IPS DF 6.9 (cell line): ENCODE measurements at regions not wholly inside any gene's neighbourhood (a gene's known extent, or its start where the extent isn't known, plus 50 kb on each side); places are given as distances from the start of the nearest gene placed in this dataset.

Experiments
- DNase-seq: peaks from one replicate; pipeline ENCODE4 v3.0.0-alpha.2; 2013; ENCODE audit warnings: low read depth, low spot score
- H3K27ac ChIP-seq: one replicate; pipeline ENCODE4 v1.5.1; 2013; ENCODE audit warnings: low read length, control low read depth
- H3K27me3 ChIP-seq: 2 replicates; pipeline ENCODE4 v1.6.1; 2013; ENCODE audit warnings: mild to moderate bottlenecking, low read length; ENCODE audit not compliant: control insufficient read depth, insufficient read depth
- H3K36me3 ChIP-seq: 2 replicates; pipeline ENCODE4 v1.6.1; 2013; ENCODE audit warnings: low read length; ENCODE audit not compliant: control insufficient read depth, insufficient read depth
- H3K4me1 ChIP-seq: 2 replicates; pipeline ENCODE4 v1.6.1; 2013; ENCODE audit warnings: low read length; ENCODE audit not compliant: control insufficient read depth, insufficient read depth
- H3K4me3 ChIP-seq: 2 replicates; pipeline ENCODE4 v1.5.1; 2013; ENCODE audit warnings: mild to moderate bottlenecking, low read length
- H3K9me3 ChIP-seq: 2 replicates; pipeline ENCODE4 v1.6.1; 2013; ENCODE audit warnings: low read length, inconsistent platforms; ENCODE audit not compliant: control insufficient read depth, insufficient read depth
- WGBS: extraction: QIAGEN DNeasy Blood & Tissue Kit; methylation state at CpG from one replicate; pipeline ENCODE4 v1.1.7; 2013; ENCODE audit warnings: mixed read lengths, missing lambda C conversion rate; ENCODE audit not compliant: insufficient read length, insufficient coverage; 5-methylcytosine and 5-hydroxymethylcytosine counted together

- no peak overlapping the region for H3K27ac ChIP-seq
- WGBS, result no CpG with 5 or more reads among the region's 2 CpGs
- no peaks in the 10 kb centered on the region for H3K36me3 ChIP-seq
- no peaks in the 10 kb centered on the region for H3K4me1 ChIP-seq
- no peaks in the 10 kb centered on the region for H3K27me3 ChIP-seq
- no peak overlapping the region for H3K4me3 ChIP-seq
- no peaks in the 10 kb centered on the region for H3K9me3 ChIP-seq
- no peak for DNase-seq
Measured at GRCh38 chr11:15780837-15781236, 575.5 kb downstream of the SOX6 start.

- Histone ChIP-seq H3K4me3 (no peak overlapping the region), H3K9me3 (no peaks in the 10 kb centered on the region), H3K4me1 (no peaks in the 10 kb centered on the region), H3K36me3 (no peaks in the 10 kb centered on the region), H3K27me3 (no peaks in the 10 kb centered on the region), H3K27ac (no peak overlapping the region)
- DNase-seq, result no peak
- no CpG with 5 or more reads among the region's 4 CpGs for WGBS
Measured at GRCh38 chr11:15783619-15784018, 572.7 kb downstream of the SOX6 start.

DNA sequence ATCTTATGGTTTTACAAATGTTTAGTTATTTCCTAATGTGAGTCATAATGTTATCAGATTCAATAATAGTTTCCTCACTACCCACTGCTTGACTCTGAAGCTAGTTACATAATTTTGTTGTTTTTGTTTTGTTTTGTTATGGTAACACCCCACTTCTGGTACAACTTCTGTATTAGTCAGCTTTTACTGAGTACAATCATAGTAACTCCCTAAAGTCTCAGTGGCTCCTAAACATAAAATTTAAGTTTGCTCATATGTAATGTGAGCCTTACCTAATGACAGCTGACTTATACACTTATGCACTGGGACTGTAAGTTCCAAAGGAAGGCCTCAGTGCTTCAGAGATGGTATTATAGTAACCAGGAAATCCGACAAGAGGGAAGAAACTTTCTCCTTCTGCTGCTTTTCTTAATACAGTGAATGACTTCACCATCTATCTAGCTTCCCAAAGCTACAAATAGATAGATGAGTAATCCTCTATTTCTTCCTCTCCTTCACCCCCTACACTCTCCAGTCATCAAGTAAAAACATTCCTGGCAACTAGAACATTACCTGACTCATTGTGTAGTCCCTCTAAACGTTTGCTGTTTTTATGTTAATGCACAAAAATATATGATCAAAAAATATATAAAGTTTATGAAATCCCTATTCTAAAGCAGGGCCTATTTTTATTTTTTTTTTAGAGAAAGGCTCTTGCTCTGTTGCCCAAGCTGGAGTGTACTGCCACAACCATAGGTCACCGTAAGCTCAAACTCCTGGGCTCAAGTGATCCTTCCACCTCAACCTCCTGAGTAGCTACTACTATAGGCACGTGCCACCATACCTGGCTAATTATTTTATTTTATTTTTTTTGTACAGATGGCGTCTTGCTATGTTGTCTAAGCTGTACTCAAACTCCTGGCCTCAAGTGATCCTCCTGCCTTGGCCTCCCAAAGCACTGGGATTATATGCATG lies 563.0 kb downstream of the SOX6 start:
- WGBS, result no CpG with 5 or more reads among the region's 5 CpGs
- DNase-seq, result no peak
- no peaks in the 10 kb centered on the region for H3K36me3 ChIP-seq
- no peak overlapping the region for H3K4me3 ChIP-seq
- H3K9me3 ChIP-seq, result no peaks in the 10 kb centered on the region
- no peaks in the 10 kb centered on the region for H3K27me3 ChIP-seq
- H3K27ac ChIP-seq, result no peak overlapping the region
- H3K4me1 ChIP-seq, result no peaks in the 10 kb centered on the region

DNA sequence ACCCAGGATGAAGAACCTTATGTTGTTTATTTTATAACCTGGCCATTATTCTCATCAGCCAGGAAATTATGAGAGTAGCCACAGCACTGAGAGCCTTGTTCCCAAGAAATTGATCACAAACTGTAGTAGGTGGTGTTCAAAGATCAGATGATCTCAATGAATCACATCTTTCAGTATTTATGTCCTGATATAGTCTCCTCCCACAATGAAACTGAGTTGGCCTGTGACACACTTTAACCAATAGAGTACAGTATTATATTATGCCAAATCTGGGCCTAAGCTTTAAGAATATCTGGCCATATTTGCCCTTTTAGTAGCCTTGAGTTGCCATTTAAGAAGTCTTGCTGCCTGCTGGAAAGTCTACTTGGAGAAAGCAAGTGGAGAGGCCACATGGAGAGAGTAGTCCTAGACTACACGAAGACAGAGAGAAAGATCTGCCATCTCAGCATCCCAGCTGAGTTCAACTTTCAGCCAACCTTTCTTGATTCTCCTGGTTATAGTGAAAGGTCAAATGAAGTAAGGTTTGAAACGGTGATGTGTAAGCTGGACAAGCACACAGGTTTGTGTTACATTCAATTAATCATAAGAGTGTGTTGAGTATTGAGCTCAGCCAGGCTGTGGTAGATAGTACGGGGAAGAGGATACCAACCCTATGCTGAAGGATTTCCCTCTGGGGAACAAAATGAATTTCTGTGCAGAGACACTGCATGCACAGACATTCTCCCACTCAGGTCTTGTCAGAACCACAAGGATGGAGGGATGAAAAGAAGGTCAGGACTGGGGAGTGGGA lies 561.8 kb downstream of the SOX6 start:
- H3K27ac ChIP-seq, result no peak overlapping the region
- no peak for DNase-seq
- no peaks in the 10 kb centered on the region for H3K27me3 ChIP-seq
- H3K9me3 ChIP-seq, result no peaks in the 10 kb centered on the region
- no CpG with 5 or more reads among the region's 3 CpGs for WGBS
- H3K4me3 ChIP-seq, result no peak overlapping the region
- H3K4me1 ChIP-seq, result no peaks in the 10 kb centered on the region
- no peaks in the 10 kb centered on the region for H3K36me3 ChIP-seq

- DNase-seq, result no peak
- no peaks in the 10 kb centered on the region for H3K36me3 ChIP-seq
- no peak overlapping the region for H3K27ac ChIP-seq
- H3K27me3 ChIP-seq, result no peaks in the 10 kb centered on the region
- no CpG with 5 or more reads among the region's 2 CpGs for WGBS
- H3K4me3 ChIP-seq, result no peak overlapping the region
- H3K9me3 ChIP-seq, result no peaks in the 10 kb centered on the region
- no peaks in the 10 kb centered on the region for H3K4me1 ChIP-seq
Measured at GRCh38 chr11:15795378-15795777, 561.0 kb downstream of the SOX6 start.

DNA sequence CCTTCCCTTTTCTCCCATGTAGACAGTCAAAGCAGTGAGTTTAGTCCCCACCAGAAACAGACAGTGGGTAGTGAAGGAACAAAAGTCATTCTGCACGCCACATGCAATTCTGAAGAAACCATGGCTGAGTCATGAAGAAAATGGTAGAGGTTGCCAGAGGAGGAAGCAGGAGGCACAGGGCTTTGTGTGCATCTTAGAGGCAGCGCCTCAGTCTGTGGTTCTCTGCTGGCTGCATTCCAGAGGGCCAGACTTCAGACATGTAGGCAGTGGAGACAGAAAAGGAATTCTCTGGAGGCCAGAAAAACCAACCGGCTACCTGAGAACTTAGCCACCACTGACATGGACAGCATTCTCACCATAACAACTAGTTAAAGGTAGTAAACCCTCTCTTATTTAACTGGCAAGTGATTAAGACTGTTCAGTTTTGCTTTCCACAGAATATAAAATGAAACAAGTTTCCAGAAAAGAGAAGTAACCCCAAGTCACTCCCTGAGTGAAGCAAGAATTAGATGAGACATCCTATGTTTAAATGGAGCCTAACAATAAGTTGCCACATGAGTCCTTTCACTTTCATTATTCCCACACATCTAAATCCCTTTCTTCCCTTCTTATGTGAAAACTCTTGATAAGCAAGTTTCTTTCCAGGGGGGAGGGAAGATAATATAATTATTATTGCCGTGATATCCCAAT lies 556.1 kb downstream of the SOX6 start:
- DNase-seq, result no peak
- no CpG with 5 or more reads among the region's 4 CpGs for WGBS
- H3K4me3 ChIP-seq, result no peak overlapping the region

GRCh38 chr11:15801126-15801525 lies 555.2 kb downstream of the SOX6 start:
- WGBS, result no CpG with 5 or more reads among the region's 3 CpGs
- Histone ChIP-seq H3K9me3 (no peaks in the 10 kb centered on the region), H3K27me3 (no peaks in the 10 kb centered on the region), H3K27ac (no peak overlapping the region), H3K4me3 (no peak overlapping the region), H3K36me3 (no peaks in the 10 kb centered on the region), H3K4me1 (no peaks in the 10 kb centered on the region)
- no peak for DNase-seq

More for the DNA sequence above, 556.1 kb downstream of the SOX6 start:
- Histone ChIP-seq H3K9me3 (no peaks in the 10 kb centered on the region), H3K27ac (no peak overlapping the region), H3K27me3 (no peaks in the 10 kb centered on the region), H3K4me1 (no peaks in the 10 kb centered on the region), H3K36me3 (no peaks in the 10 kb centered on the region)

GRCh38 chr11:15801616-15802015 lies 554.7 kb downstream of the SOX6 start:
- no peaks in the 10 kb centered on the region for H3K36me3 ChIP-seq
- no peaks in the 10 kb centered on the region for H3K4me1 ChIP-seq
- no CpG with 5 or more reads among the region's 5 CpGs for WGBS
- no peak overlapping the region for H3K27ac ChIP-seq
- H3K4me3 ChIP-seq, result no peak overlapping the region
- H3K9me3 ChIP-seq, result no peaks in the 10 kb centered on the region
- no peaks in the 10 kb centered on the region for H3K27me3 ChIP-seq
- DNase-seq, result no peak

GRCh38 chr11:15805726-15806125 lies 550.6 kb downstream of the SOX6 start:
- no CpG with 5 or more reads among the region's 1 CpG for WGBS
- no peaks in the 10 kb centered on the region for H3K4me1 ChIP-seq
- DNase-seq, result no peak
- H3K27ac ChIP-seq, result no peak overlapping the region
- no peaks in the 10 kb centered on the region for H3K9me3 ChIP-seq
- no peaks in the 10 kb centered on the region for H3K27me3 ChIP-seq
- H3K36me3 ChIP-seq, result no peaks in the 10 kb centered on the region
- H3K4me3 ChIP-seq, result no peak overlapping the region

- no peaks in the 10 kb centered on the region for H3K27me3 ChIP-seq
- H3K4me1 ChIP-seq, result no peaks in the 10 kb centered on the region
- no peak overlapping the region for H3K4me3 ChIP-seq
- no peaks in the 10 kb centered on the region for H3K9me3 ChIP-seq
- H3K27ac ChIP-seq, result no peak overlapping the region
- no CpG with 5 or more reads among the region's 4 CpGs for WGBS
- DNase-seq, result no peak
- H3K36me3 ChIP-seq, result no peaks in the 10 kb centered on the region
Measured at GRCh38 chr11:15806217-15806616, 550.1 kb downstream of the SOX6 start.
